B cell (primary cell): ENCODE measurements at regions not wholly inside any gene's neighbourhood (a gene's known extent, or its start where the extent isn't known, plus 50 kb on each side); places are given as distances from the start of the nearest gene placed in this dataset.

Source experiments
- EZH2 ChIP-seq: IDR thresholded peaks from 2 replicates; pipeline ENCODE4 v1.6.1; 2012; ENCODE audit warnings: borderline replicate concordance, low read depth, mild to moderate bottlenecking, moderate library complexity, low read length; ENCODE audit not compliant: insufficient read depth, poor library complexity, severe bottlenecking
- TF ChIP-seq, protein P1 (sequence below): fragments of 200-600 bp; IDR thresholded peaks from one replicate; pipeline ENCODE4 v1.8.0; 2022; ENCODE audit warnings: antibody characterized with exemption, mild to moderate bottlenecking

DNA sequence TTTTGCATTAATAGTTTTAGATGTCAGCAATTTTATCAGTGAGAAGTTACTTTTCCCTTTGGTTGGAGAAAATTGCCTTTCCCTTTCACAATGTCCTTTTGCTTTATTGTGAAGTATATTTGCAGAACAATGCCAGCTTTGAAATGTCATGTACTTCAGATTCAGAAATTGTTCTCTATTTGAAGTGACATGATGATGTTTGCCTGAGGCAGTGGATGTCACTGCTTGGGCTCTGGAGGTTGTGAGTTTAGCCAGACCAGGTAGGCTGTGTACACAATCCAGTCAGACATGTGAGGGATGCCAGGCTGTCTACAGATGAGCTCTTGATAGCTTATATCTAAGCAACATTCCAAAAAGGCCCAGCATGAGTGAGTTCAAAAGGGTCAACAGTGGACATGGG lies 451.9 kb upstream of the FBXO33 start:
- TF ChIP-seq, protein P1, sequence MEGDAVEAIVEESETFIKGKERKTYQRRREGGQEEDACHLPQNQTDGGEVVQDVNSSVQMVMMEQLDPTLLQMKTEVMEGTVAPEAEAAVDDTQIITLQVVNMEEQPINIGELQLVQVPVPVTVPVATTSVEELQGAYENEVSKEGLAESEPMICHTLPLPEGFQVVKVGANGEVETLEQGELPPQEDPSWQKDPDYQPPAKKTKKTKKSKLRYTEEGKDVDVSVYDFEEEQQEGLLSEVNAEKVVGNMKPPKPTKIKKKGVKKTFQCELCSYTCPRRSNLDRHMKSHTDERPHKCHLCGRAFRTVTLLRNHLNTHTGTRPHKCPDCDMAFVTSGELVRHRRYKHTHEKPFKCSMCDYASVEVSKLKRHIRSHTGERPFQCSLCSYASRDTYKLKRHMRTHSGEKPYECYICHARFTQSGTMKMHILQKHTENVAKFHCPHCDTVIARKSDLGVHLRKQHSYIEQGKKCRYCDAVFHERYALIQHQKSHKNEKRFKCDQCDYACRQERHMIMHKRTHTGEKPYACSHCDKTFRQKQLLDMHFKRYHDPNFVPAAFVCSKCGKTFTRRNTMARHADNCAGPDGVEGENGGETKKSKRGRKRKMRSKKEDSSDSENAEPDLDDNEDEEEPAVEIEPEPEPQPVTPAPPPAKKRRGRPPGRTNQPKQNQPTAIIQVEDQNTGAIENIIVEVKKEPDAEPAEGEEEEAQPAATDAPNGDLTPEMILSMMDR = no peak
- no peak for TF ChIP-seq EZH2
